Large intestine (tissue), 3 donors: ENCODE measurements at regions not wholly inside any gene's neighbourhood (a gene's known extent, or its start where the extent isn't known, plus 50 kb on each side); places are given as distances from the start of the nearest gene placed in this dataset.

Source experiments
- DNase-seq, 2 donors: peaks; one replicate each; pipeline versions ENCODE4 v3.0.0 to v3.0.0-alpha.2; 2013
- H3K27ac ChIP-seq: one replicate; pipeline ENCODE4 v1.5.1; 2013; ENCODE audit warnings: low read length
- H3K27me3 ChIP-seq: 2 replicates; pipeline ENCODE4 v1.6.1; 2013; ENCODE audit warnings: low read length; ENCODE audit not compliant: control insufficient read depth, insufficient read depth
- H3K36me3 ChIP-seq: 2 replicates; pipeline ENCODE4 v1.6.1; 2013; ENCODE audit warnings: low read length; ENCODE audit not compliant: control insufficient read depth, insufficient read depth
- H3K4me1 ChIP-seq: one replicate; pipeline ENCODE4 v1.6.1; 2013; ENCODE audit warnings: low read length; ENCODE audit not compliant: control insufficient read depth, insufficient read depth
- H3K4me3 ChIP-seq: one replicate; pipeline ENCODE4 v1.5.1; 2013; ENCODE audit warnings: low read length
- H3K9me3 ChIP-seq: one replicate; pipeline ENCODE4 v1.6.1; 2013; ENCODE audit warnings: mild to moderate bottlenecking, low read depth, low read length, moderate library complexity; ENCODE audit not compliant: control insufficient read depth
- WGBS: methylation state at CpG from one replicate; pipeline ENCODE4 v1.1.5; 2013; ENCODE audit warnings: low lambda C conversion rate; ENCODE audit not compliant: insufficient coverage; 5-methylcytosine and 5-hydroxymethylcytosine counted together

- peaks cover 16% of the 10 kb centered on the region for H3K4me1 ChIP-seq
- DNase-seq = no peak
- H3K4me3 ChIP-seq = no peak overlapping the region
- no peaks in the 10 kb centered on the region for H3K36me3 ChIP-seq
- H3K27ac ChIP-seq = no peak overlapping the region
- no CpG with 5 or more reads among the region's 7 CpGs for WGBS
- no peaks in the 10 kb centered on the region for H3K27me3 ChIP-seq
- H3K9me3 ChIP-seq = peaks cover 13% of the 10 kb centered on the region
Measured at GRCh38 chr18:75122334-75122958, 86.5 kb downstream of the PTGR3 start.

- H3K27me3 ChIP-seq = no peaks in the 10 kb centered on the region
- H3K4me1 ChIP-seq = peaks cover 9% of the 10 kb centered on the region
- WGBS = no CpG with 5 or more reads among the region's 3 CpGs
- no peak for DNase-seq
- H3K4me3 ChIP-seq = no peak overlapping the region
- peaks cover 7% of the 10 kb centered on the region for H3K9me3 ChIP-seq
- no peaks in the 10 kb centered on the region for H3K36me3 ChIP-seq
- H3K27ac ChIP-seq = no peak overlapping the region
Measured at GRCh38 chr18:75121266-75121665, 87.7 kb downstream of the PTGR3 start.

- H3K27ac ChIP-seq = no peak overlapping the region
- peaks cover 3% of the 10 kb centered on the region for H3K4me1 ChIP-seq
- H3K36me3 ChIP-seq = no peaks in the 10 kb centered on the region
- no CpG with 5 or more reads among the region's 13 CpGs for WGBS
- no peaks in the 10 kb centered on the region for H3K27me3 ChIP-seq
- no peak overlapping the region for H3K4me3 ChIP-seq
- DNase-seq = no peak
- H3K9me3 ChIP-seq = peaks cover 6% of the 10 kb centered on the region
Measured at GRCh38 chr18:75120521-75120920, 88.4 kb downstream of the PTGR3 start.

GRCh38 chr18:75116809-75117208, 92.1 kb downstream of the PTGR3 start:
- Histone ChIP-seq H3K36me3 (no peaks in the 10 kb centered on the region), H3K4me1 (peaks cover 7% of the 10 kb centered on the region), H3K27me3 (no peaks in the 10 kb centered on the region), H3K27ac (no peak overlapping the region), H3K9me3 (no peaks in the 10 kb centered on the region), H3K4me3 (no peak overlapping the region)
- no CpG with 5 or more reads among the region's 5 CpGs for whole genome bisulfite sequencing
- no peak for DNase-seq

GRCh38 chr18:75116165-75116564, 92.8 kb downstream of the PTGR3 start:
- Histone ChIP-seq H3K9me3 (peaks cover under 1% of the 10 kb centered on the region), H3K4me3 (no peak overlapping the region), H3K27me3 (no peaks in the 10 kb centered on the region), H3K4me1 (peaks cover 7% of the 10 kb centered on the region), H3K36me3 (no peaks in the 10 kb centered on the region), H3K27ac (no peak overlapping the region)
- no peak for DNase-seq
- WGBS = no CpG with 5 or more reads among the region's 7 CpGs

- Histone ChIP-seq H3K27me3 (no peaks in the 10 kb centered on the region), H3K9me3 (peaks cover 3% of the 10 kb centered on the region), H3K4me1 (peaks cover 7% of the 10 kb centered on the region), H3K27ac (no peak overlapping the region), H3K4me3 (no peak overlapping the region), H3K36me3 (no peaks in the 10 kb centered on the region)
- DNase-seq = no peak
- no CpG with 5 or more reads among the region's 6 CpGs for WGBS
Measured at GRCh38 chr18:75115514-75115913, 93.4 kb downstream of the PTGR3 start.
